HG02678 (cell line): ENCODE measurements at regions not wholly inside any gene's neighbourhood (a gene's known extent, or its start where the extent isn't known, plus 50 kb on each side); places are given as distances from the start of the nearest gene placed in this dataset.
"Not testable (repeated sequence)": the region's sequence is repeated elsewhere in the genome, so short reads cannot be mapped to it uniquely, and the experiment has no call there.

Source experiments
- ATAC-seq: cut with Tn5 transposase; IDR thresholded peaks from one replicate; pipeline ENCODE4 v1.9.1; 2021; ENCODE audit warnings: mild to moderate bottlenecking, moderate library complexity; ENCODE audit not compliant: unreplicated experiment

DNA sequence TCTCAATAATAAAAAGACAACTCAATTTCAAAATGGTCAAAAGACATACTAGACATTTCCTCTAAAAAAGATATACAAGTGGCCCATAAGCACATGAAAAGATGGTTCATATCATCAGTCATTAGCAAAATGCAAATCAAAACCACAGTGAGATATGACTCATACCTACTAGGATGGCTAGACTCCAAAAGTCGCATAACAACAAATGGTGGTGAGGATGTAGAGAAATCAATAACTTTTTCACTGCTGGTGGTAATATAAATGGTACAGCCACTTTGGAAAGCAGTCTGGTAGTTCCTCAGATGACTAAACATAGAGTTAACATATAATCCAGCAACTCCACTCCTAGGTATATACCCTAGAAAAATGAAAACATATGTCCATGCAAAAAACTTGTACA is 242.3 kb upstream of the NOL4 start:
- ATAC-seq: peak; percentile 69

DNA sequence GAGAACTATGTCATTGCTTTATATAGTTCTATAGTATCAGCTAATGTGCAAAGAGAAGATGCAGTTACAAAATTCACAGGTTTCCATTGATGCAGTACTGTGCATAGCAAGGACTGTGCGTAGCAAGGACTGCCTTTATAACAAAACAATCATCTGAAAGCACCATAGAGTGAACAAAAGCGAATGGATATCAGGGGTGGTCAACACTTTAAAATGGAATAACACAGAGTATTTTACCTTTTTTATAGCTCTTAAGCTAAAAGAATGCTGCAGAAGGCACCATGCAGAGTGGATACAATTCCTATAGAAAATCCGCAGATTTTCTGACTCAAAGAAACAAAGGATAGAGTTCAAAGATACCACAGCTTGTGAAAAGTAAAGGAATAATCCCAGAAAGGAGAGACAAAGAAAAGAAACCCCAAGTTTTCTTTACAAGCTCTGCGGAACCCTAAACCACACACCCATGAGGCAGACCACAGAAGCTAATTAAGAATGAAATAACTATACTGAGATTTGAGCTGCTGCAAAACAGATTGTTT is 229.9 kb upstream of the DTNA start:
- ATAC-seq: no peak

DNA sequence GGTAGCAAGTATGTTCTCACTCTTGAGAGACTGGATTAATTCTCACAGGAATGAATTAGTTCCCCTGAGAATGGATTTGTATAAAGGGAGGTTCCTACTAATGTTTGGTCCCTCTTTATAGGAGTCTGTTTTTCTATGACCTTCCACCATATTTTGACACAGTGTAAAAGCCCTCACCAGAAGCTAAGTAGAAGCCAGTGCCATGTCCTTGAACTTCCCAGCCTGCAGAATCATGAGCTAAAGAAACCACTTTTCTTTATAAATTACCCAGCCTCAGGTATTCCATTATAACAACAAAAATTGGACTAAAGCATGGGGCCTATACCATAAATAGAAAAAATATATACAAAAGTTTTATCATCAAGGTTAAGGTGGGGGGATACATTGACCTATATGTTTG is 227.9 kb upstream of the DTNA start:
- ATAC-seq: no peak

DNA sequence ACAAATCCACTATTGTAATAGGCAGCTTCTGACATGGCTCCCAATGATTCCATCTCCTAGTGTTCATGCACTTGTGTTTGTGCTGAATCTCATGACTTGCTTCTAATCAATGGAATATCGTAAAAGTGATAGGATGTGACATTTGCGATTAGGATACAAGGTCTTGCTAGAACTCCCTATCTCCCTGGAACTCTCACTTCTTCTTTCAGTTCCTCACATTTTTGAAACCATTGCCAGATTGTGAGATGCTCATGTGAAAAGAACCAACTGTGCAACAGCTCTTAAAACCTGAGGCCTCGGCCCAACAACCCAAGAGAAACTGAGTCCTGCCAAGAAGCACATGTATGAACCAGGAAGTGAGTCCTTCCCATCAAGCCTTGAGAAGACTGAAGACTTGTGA is 226.9 kb upstream of the DTNA start:
- no peak for ATAC-seq

DNA sequence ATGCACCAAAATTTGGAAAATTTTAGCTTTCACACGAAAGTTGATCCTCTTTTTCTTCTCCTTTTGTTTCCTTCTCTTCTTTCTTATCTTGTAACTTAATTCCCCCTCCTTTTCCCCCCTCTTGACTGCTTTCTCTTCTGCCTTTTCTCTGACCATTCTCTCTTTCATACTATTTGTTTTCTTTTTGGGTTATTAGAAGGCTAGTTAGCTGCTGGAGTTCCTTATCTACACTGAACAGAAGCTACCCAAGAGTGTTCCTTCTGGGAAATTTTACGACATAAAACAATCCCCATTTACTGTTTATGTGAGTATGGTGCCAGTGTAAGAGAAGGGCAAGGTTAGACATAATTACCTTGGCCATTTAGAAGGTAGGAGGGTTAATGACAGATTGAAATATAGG is 218.4 kb upstream of the DTNA start:
- no peak for ATAC-seq

DNA sequence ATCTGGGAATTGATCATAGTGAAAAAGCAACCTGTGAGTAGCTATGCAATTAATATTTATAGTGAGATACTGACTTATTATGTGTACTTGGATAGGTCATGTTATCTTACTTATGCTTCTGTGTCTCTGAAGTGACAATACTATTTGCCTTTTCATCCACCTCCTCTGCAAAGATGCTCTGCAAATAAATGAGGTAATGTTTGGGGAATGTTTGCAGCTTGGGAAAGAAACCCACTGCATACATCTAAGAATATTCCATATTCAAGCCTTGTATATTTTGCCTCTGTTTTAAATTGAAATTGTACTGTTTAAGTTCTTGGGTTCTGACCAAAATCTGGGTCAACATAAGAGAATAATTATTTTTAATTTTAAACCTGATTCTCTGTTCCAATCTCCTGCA is 217.4 kb upstream of the DTNA start:
- ATAC-seq: no peak

DNA sequence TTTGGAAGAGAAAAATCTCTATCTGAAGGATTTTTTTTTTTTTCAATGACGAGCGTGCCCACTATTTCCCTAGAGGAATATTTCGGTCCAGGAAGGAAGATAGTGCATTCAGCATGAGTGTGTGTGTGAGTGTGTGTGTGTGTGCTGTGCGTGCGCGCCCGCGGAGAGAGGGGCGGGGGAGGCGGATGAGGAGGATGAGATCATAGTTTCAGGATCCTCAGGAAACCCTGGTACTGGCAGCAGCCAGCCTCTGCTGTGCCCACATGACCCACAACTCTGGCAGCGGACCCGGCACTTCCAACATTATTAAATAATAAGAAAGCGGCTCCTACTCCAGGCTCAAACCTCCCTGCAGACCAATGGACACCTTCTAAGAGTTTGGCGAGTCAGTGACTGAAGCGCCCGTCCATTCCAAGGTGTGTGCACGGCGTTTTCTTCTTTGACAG is 217.0 kb upstream of the DTNA start:
- peak; percentile 45 for ATAC-seq

DNA sequence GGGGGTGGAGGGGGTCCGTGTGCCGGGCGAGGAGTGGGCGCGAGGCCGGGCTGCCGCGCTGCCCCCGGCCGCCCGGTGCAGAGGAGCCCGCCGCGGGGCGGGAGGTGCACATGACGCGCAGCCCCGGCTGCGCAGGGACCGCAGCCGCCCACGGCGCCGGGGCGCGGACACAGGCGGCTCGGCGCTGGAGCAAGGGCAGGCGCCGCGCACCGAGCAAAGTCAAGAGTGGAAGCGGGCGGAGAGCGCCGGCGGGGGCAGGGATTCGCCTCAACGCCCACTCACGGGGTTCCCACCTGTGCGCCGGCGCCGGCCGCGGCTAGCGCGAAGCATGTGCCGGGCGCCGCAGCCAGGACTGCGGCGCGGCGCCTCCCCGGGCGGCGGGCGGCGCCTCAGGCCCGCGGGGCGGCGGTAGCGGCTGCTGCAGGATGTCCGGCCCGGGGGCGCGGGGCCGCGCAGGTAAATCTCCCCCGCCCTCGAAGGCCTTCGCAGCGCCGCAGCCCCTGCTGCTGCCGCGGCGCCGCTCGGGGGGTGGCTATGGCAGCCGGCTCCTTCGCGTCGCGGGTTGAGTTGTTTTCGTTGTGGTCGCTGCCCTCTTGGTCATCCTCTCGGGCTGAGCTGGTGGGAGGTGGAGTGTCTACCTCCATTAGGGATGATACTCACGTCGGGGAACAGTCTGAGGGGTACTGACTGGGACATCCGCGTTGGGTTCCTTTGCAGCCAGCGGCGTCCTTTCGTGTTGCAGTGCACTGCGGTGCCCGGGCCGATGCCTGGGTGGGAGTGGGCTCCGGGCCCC is 216.3 kb upstream of the DTNA start:
- ATAC-seq: peak; percentile 58

DNA sequence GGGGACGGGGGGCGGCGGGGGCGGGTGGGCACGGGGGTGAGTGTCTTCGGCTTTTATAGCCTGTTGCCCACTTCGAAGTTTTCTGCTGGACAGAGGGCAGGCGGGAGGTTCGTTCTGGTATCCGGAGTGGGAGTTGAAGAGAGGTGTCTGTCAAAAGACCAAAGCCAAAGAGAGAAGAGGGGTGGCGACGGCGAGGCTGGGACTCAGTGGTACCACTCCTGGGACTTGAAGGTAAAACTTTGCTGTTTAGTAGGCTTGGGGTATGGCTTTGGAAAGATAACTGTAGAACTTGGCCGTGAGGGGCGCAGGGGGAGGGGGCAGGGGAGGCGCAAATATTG is 215.8 kb upstream of the DTNA start:
- no peak for ATAC-seq

DNA sequence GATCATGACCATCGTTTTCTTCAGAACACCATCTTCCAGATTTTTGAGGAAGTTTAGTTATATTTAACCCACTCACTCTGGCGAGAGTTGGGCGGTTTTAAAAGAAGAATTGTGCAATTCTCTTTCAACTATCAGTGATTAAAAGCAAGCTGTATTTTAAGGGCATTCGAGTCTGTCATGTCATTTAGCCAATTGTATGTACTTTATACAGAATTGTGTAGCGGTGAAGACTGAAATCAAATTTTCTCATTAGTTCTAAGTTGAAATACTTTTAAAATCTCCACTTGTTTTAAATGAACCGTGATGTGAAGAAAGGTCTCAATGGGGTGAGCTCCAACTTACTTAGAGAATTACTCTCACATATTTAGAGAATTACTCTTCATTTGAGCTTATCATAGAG is 214.6 kb upstream of the DTNA start:
- ATAC-seq: no peak

DNA sequence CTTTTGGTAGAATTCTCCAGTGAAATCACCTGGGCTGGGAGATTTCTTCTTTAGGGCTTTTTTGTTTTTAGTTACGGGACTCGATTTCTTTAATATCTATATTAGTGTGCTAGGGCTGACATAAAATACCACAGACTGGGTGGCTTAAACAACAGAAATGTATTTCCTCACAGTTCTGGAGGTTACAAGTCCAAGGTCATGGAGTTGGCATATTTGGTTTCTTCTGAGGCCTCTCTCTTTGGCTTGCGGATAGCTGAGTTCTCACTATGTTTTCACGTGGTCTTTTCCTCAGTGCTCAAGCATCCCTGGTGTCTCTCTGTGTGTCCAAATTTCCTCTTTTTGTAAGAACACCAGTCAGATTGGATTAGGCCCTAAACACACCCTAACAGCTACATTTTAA is 208.5 kb upstream of the DTNA start:
- ATAC-seq: no peak

DNA sequence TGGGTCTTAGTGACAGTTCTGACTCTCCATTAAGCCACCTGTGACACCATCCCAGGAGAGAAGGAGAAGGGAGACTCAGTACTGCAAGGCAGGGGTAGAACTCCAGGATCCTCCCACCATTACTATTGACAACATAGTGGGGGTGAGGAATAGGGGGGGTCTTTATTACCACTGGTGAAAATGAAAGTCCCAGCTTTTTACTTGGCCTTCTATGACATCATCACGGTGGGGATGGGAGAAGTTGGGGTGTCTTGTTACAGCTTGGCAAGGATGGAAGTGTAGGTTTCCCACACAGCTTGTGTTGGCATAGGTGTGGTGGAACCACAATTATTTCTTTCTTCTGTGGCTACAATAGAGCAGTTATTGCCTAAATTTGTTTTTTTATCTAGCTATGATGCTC is 203.9 kb upstream of the DTNA start:
- ATAC-seq: no peak

DNA sequence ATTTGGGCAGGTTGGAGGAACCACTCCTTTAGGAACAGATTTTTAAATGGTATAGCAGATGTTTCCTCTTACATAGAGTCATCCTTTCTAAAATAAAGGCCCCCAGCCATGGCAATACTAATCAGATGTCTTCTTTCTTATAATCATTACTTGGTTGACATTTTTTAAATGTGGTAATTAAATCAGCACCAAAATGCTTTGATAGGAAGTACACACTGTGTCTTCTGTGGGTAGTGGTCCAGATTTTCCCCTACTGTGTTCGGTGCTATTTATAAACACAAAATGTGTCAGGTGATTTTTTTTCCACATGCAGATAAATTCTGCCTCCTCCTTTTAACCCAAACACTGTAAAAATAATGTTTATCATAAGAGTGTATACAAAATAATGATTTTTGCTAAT is 200.9 kb upstream of the DTNA start:
- ATAC-seq: no peak

DNA sequence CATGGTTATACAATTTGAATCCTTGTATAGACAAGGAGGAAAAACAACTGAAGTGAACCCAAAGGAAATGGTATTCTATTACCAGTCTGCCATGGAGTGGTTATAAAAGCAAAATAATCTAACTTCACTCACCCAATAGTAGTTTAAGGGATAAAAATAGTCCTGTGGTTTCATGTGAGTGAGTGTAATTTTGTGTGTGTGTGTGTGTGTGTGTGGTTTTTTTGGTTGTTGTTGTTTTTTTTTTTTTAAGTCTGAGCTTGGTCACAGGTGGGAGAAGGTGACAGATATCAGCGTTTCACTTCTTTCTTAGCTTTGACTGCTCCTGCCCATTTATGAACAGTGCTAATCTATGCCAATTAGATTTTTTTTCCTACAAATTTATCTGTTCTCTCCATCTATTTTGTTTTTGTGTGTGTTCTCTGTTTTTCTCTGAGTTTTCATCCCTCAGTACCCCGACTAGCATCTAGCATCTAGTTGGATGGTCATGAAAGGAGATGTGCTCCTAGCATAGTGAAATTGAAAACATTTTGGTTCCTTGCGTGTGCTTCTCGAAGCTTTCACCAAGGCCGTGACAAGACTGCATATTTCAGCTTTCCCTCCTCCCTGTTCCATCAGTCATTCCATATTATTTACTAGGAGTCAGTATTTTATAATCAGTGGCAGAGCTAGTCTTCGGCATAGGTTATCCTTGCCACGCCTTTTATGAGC is 200.1 kb upstream of the DTNA start:
- no peak for ATAC-seq

DNA sequence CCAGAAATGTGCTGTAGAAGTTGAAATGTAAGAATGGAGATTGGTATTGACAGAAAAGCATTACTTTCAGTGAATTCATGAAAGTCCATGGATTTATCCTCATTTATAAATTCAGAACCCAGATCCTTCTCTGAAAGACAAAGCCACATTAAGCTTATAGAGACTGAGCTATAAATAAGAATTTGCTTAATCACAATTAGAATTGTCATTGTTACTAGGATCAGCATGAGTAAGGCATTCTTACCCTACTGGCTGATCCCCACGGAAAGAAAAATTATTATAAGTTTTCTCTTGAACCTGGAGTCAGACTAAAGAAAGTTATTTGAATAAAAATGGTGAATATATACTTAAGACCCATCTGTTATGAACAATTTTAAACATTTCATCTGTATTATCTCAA is 199.2 kb upstream of the DTNA start:
- ATAC-seq: no peak

DNA sequence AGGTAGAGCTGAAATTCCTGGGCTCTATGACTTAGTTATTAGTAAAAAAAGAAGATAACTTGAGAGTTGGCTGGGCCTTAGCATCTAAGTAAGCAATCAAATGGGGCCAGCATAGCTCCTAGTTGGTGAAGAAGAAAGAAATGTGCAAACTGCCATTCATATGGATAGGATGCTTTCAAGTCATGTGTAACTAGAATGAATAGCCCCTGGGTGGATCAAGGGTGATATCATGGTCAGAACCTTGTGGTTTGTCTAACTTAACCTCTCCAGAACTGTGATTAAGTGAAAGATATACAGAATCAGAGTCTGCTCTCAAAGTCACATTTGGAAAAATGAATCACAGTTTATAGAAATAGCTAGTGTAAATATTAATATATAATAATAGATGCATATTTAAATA is 198.7 kb upstream of the DTNA start:
- no peak for ATAC-seq

DNA sequence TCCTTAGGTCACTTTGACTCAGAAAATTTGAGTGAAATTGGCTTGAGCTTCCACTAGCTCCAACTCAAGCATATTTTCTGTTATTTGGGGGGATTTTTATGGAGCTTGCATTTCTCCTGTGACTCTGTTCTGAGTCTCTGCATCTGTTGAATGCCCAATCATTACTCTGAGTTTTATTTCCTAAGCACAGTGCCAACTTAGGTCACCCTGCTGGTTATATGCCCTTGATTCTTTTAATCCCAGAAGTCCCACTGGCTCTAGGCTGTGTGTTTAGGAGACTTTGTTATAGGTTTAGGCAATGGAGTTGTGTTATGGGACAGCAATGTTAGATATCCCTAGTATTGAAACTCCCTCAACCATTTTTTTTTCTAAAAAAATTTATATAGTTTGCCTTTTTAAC is 198.2 kb upstream of the DTNA start:
- ATAC-seq: no peak

DNA sequence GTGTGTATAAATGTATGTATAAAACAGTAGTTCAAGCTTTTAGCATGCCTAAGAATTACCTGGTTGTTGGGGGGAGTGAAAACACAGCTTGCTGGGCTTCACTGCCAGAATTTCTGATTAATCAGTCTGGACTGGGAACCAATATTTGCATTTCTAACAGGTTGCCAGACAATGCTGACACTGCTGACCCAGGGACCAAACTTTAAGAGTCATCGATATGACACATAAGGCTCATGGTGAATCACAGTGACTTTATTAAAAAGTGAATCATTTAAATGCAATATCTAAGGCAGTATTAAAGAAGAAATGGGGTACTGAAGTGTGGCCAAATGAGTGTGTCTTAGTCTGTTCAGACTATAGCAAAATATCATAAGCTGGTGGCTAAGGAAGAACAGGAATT is 195.9 kb upstream of the DTNA start:
- ATAC-seq: no peak

DNA sequence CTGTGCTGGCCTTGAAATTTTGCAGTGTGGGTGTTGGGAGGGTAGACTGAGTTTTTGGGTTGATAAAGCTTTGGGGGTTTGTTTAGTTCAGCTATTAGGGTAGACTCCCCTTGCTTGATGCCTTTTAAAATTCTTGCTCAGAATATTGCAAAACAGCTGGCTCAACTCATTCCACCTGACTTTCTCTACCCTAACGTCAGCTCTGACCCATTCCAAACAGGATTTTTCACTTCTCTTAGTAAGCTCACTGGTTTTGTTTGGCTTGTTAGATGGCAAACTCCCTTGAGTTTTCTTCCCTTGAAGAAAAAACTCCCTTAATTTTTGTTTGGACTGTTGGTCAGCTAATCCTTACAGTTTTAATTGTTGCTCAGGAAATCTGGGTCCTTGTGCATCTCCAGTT is 195.1 kb upstream of the DTNA start:
- ATAC-seq: no peak

DNA sequence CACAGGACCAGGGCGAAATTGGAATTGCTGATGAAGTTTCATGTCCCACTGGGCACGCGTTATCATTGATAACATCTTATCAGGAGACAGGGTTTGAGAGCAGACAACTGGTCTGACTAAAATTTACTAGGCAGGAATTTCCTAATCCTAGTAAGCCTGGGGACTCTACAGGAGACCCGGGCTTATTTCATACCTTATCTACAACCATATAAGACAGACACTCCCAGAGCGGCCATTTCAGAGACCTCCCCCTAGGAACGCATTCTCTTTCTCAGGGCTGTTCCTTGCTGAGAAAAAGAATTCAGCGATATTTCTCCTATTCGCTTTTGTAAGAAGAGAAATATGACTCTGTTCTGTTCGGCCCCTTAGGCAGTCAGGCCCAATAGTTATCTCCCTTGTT is 193.7 kb upstream of the DTNA start:
- not testable (repeated sequence) for ATAC-seq

DNA sequence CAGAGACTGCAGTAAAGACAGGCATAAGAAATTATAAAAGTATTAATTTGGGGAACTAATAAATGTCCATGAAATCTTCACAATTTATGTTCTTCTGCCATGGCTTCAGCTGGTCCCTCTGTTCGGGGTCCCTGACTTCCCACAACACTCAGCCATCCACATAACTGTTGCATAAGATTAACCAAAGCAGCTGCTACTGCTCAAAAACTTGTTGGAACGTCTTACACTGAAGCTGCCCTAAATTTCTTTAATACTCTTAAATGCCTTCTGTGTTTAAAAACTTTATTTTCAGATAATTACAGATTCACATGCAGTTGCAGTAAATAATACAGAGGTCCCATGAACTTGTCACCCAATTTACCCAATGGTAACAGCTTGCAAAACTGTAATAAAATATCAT is 193.1 kb upstream of the DTNA start:
- not testable (repeated sequence) for ATAC-seq

DNA sequence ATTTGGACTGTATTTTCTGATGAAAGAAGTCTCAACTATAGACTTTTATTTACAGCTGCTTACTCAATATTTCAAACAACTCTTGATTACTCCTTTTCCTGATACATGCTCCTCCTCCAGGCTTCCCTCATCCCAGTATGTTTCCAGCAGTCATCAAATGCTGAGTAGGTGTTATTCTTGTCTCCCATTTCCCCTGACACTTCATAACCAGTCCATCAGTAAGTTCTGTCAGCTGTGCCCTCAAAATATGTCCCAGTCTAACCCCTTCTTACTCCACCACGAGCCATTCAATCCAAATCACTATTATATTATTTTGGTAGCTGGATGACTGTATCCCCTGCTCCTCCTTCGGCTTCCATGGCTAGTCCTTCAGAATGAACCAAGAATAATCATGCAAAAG is 189.1 kb upstream of the DTNA start:
- ATAC-seq: no peak
